Karpas-422 (cell line): ENCODE measurements at regions not wholly inside any gene's neighbourhood (a gene's known extent, or its start where the extent isn't known, plus 50 kb on each side); places are given as distances from the start of the nearest gene placed in this dataset.

Source experiments
- DNase-seq: peaks from one replicate; pipeline ENCODE4 v3.0.0-alpha.2; 2015
- H2AFZ ChIP-seq: fragments of 200-600 bp; sonication (generic); 2 replicates; pipeline ENCODE4 v1.6.1; 2014; ENCODE audit warnings: antibody characterized with exemption, low read length, mixed read lengths
- H3K27ac ChIP-seq: fragments of 200-600 bp; sonication (generic); 2 replicates; pipeline ENCODE4 v1.5.1; 2014; ENCODE audit warnings: mild to moderate bottlenecking, low read length, moderate library complexity
- H3K27me3 ChIP-seq: fragments of 200-600 bp; sonication (generic); 2 replicates; pipeline ENCODE4 v1.6.1; 2014; ENCODE audit warnings: low read length, mixed read lengths
- H3K36me3 ChIP-seq: fragments of 200-600 bp; sonication (generic); 2 replicates; pipeline ENCODE4 v1.6.1; 2014; ENCODE audit warnings: low read length, mixed read lengths; ENCODE audit not compliant: insufficient read depth
- H3K4me1 ChIP-seq: fragments of 200-600 bp; sonication (generic); 2 replicates; pipeline ENCODE4 v1.6.1; 2014; ENCODE audit warnings: mild to moderate bottlenecking, low read length, mixed read lengths
- H3K4me2 ChIP-seq: fragments of 200-600 bp; sonication (generic); 2 replicates; pipeline ENCODE4 v1.6.1; 2014; ENCODE audit warnings: low read length, low read depth, mild to moderate bottlenecking; ENCODE audit not compliant: poor library complexity, severe bottlenecking
- H3K4me3 ChIP-seq: fragments of 200-600 bp; sonication (generic); 2 replicates; pipeline ENCODE4 v1.5.1; 2014; ENCODE audit warnings: mild to moderate bottlenecking, antibody characterized with exemption, low read length, mixed read lengths
- H3K79me2 ChIP-seq: fragments of 200-600 bp; sonication (generic); 2 replicates; pipeline ENCODE4 v1.6.1; 2014; ENCODE audit warnings: mild to moderate bottlenecking, low read length, mixed read lengths
- H3K9ac ChIP-seq: fragments of 200-600 bp; sonication (generic); 2 replicates; pipeline ENCODE4 v1.6.0; 2014; ENCODE audit warnings: low read length
- H3K9me2 ChIP-seq: fragments of 200-600 bp; sonication (generic), shearing (Covaris generic); replicated peaks from 2 replicates; pipeline ENCODE4 v1.6.0; 2014; ENCODE audit warnings: mild to moderate bottlenecking, low read length, moderate library complexity; ENCODE audit not compliant: insufficient read depth
- H3K9me3 ChIP-seq: fragments of 300-700, 200-600 bp; sonication (generic); 2 replicates; pipeline ENCODE4 v1.6.1; 2014; ENCODE audit warnings: low read length, mixed read lengths
- H4K20me1 ChIP-seq: fragments of 200-600 bp; sonication (generic); 2 replicates; pipeline ENCODE4 v1.6.1; 2014; ENCODE audit warnings: mild to moderate bottlenecking, antibody characterized with exemption, low read length, low read depth; ENCODE audit not compliant: insufficient read depth

DNA sequence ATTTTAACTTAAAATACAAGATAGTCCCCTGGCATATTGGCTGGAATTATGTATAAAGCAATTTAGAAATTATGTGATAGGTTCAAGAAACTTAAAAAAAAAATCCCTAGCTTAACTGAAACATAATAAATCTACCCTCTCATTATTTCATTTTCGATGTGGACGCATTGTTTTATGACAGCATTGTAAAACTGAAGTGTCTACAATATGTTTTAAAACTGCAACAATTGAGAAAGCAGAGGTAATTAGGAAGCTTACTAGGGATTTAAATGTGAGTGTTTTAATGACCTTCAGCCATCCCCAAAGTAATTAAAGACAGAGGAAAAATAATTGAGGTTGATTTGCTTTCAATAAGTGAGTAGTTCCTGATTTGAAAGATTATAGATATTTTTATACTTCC, 776.0 kb downstream of the TBC1D32 start:
- Histone ChIP-seq H3K79me2 (no peaks in the 10 kb centered on the region), H4K20me1 (no peaks in the 10 kb centered on the region), H3K9ac (no peak overlapping the region), H3K4me1 (no peaks in the 10 kb centered on the region), H2AFZ (no peak overlapping the region), H3K36me3 (no peaks in the 10 kb centered on the region), H3K9me2 (no peaks in the 10 kb centered on the region), H3K27ac (no peak overlapping the region), H3K9me3 (peaks cover 7% of the 10 kb centered on the region; the same call in 1 of the 2 replicates), H3K4me2 (no peak overlapping the region), H3K4me3 (no peak overlapping the region), H3K27me3 (no peaks in the 10 kb centered on the region)
- no peak for DNase-seq

DNA sequence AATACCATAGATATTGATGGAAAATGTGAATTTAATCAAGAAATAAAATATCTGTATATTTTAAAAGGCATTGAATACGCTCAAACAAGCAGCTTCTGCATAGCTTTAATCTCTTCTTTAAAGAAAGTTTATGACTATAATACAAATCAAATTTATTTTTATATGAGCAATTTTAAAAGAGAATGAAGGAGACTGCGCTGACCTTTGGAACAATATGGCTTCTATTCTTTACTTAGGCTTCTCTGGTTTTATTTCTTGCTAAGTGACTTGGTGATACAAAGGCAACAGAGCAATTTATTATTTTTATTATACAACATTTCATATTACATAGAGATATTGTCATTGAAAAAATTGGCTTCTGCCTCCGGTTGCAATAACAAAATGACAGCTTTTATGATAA, 776.7 kb downstream of the TBC1D32 start:
- no peaks in the 10 kb centered on the region for H4K20me1 ChIP-seq
- no peak overlapping the region for H3K4me2 ChIP-seq
- H3K4me1 ChIP-seq, result no peaks in the 10 kb centered on the region
- H3K4me3 ChIP-seq, result no peak overlapping the region
- H3K27me3 ChIP-seq, result no peaks in the 10 kb centered on the region
- H3K79me2 ChIP-seq, result no peaks in the 10 kb centered on the region
- H3K9ac ChIP-seq, result no peak overlapping the region
- no peak for DNase-seq
- no peak overlapping the region for H2AFZ ChIP-seq
- no peak overlapping the region for H3K27ac ChIP-seq
- H3K9me2 ChIP-seq, result no peaks in the 10 kb centered on the region
- peaks cover 10% of the 10 kb centered on the region for H3K9me3 ChIP-seq
- no peaks in the 10 kb centered on the region for H3K36me3 ChIP-seq

DNA sequence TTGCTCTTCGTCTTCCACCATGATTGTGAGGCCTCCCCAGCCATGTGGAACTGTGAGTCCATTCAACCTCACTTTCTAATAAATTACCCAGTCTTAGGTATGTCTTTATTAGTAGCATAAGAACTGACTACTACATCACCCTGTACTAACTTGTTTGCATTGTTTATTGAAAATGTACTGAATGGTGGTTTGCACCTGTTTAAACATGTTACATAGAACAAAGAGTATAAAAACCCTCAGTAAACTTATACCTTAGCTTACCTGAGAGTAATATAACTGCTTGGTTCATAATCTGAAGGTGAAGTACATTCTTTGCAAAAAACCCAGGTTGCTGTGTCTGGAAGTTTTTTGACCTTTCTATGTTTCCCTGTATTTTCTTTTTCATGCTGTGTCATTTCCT, 777.8 kb downstream of the TBC1D32 start:
- Histone ChIP-seq H3K9me3 (peaks cover 12% of the 10 kb centered on the region), H3K36me3 (no peaks in the 10 kb centered on the region), H4K20me1 (no peaks in the 10 kb centered on the region), H3K27me3 (no peaks in the 10 kb centered on the region), H3K79me2 (no peaks in the 10 kb centered on the region), H3K27ac (no peak overlapping the region), H3K4me3 (no peak overlapping the region), H3K4me2 (no peak overlapping the region), H3K4me1 (no peaks in the 10 kb centered on the region), H3K9ac (no peak overlapping the region), H2AFZ (no peak overlapping the region), H3K9me2 (no peaks in the 10 kb centered on the region)
- DNase-seq, result no peak

DNA sequence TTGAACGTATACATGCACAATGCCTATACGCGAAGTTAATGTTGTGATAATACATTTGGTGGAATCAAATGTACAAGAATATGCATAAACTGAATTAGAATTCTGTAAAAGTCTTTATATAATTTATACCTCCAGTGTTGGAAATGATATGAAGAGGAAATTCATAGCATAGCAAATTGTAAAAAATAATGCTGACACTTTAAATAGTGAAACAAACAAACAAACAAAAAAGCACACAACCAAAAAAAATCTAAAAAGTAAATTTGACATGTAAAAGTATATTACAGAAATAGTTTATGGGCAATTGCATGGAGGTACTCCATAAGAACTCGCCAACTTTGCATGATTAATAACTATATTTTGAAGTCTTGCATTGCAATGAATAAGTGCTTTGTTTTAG, 780.9 kb downstream of the TBC1D32 start:
- Histone ChIP-seq H3K9me2 (no peaks in the 10 kb centered on the region), H3K4me2 (no peak overlapping the region), H3K79me2 (no peaks in the 10 kb centered on the region), H4K20me1 (no peaks in the 10 kb centered on the region), H3K27ac (no peak overlapping the region), H3K27me3 (no peaks in the 10 kb centered on the region), H3K36me3 (no peaks in the 10 kb centered on the region), H3K4me1 (no peaks in the 10 kb centered on the region), H3K9ac (no peak overlapping the region), H3K9me3 (peaks cover 12% of the 10 kb centered on the region), H2AFZ (no peak overlapping the region), H3K4me3 (no peak overlapping the region)
- DNase-seq, result no peak

DNA sequence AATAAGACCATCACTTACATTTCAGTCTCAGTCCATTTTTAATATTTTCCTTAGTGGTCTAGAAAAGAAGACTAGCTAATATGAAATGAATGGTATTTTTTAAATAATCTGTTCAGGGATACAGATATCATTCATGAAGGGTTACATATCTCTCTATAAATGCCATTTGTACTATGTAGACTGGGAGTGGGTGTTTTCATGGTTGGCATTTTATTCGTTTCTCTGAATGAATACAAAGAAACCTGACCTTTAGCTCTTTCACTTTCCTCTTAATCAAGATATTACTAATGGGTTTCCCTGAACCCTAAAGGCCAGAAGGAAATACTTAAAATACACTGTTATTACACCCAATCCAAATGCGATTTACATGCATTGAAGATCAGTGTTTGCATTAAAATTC, 788.9 kb downstream of the TBC1D32 start:
- no peaks in the 10 kb centered on the region for H3K4me1 ChIP-seq
- H3K27ac ChIP-seq, result no peak overlapping the region
- DNase-seq, result no peak
- no peaks in the 10 kb centered on the region for H4K20me1 ChIP-seq
- H3K9me2 ChIP-seq, result no peaks in the 10 kb centered on the region
- H3K9me3 ChIP-seq, result peaks cover 19% of the 10 kb centered on the region
- no peak overlapping the region for H3K4me2 ChIP-seq
- H3K9ac ChIP-seq, result no peak overlapping the region
- no peaks in the 10 kb centered on the region for H3K79me2 ChIP-seq
- H3K4me3 ChIP-seq, result no peak overlapping the region
- no peaks in the 10 kb centered on the region for H3K27me3 ChIP-seq
- H2AFZ ChIP-seq, result no peak overlapping the region
- H3K36me3 ChIP-seq, result no peaks in the 10 kb centered on the region

DNA sequence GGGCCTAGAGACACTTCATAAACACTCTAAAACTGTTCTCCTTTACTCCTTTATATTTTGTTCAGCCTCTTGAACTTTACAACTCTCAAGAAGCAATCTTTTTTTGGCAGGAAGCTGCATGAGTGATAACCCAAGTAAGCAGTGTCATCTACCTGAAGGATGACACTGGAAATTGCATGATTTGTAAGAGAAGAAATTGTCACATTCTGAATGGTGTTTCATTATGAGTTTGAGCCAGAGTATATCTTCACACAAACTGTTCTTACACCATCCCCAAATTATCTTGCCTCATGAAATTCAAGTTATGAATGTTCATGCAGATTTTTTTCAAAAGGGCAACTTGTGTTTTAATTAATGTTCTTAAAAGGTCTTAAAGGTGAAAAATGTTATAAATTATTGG, 799.3 kb downstream of the TBC1D32 start:
- Histone ChIP-seq H3K9me3 (peaks cover 18% of the 10 kb centered on the region), H3K4me3 (no peak overlapping the region), H3K79me2 (no peaks in the 10 kb centered on the region), H3K9me2 (no peaks in the 10 kb centered on the region), H2AFZ (no peak overlapping the region), H3K4me2 (no peak overlapping the region), H3K27me3 (no peaks in the 10 kb centered on the region), H4K20me1 (no peaks in the 10 kb centered on the region), H3K27ac (no peak overlapping the region), H3K4me1 (no peaks in the 10 kb centered on the region), H3K9ac (no peak overlapping the region), H3K36me3 (no peaks in the 10 kb centered on the region)
- no peak for DNase-seq

DNA sequence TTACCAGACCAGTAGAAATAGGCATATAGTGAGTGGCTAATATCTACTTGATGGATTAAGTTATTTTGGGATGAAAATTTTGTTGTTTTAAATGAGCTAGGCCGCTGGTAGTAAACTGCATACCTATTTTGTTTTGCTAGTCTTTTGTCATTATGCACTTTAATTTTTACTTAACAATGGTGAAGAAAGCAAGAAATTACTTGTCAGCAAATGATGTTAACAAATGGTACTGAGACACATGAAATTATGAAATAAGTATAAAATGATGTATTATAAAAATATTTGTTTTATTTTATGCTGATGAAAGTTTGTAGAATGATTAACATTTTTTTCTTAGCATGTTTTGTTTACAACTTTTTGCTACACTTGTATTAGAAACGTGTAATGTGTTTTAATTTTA, 807.7 kb downstream of the TBC1D32 start:
- H3K4me2 ChIP-seq, result no peak overlapping the region
- no peaks in the 10 kb centered on the region for H3K9me2 ChIP-seq
- H3K36me3 ChIP-seq, result no peaks in the 10 kb centered on the region
- H3K9ac ChIP-seq, result no peak overlapping the region
- no peak overlapping the region for H3K27ac ChIP-seq
- H3K9me3 ChIP-seq, result peaks cover 21% of the 10 kb centered on the region
- no peaks in the 10 kb centered on the region for H3K79me2 ChIP-seq
- H2AFZ ChIP-seq, result no peak overlapping the region
- no peak for DNase-seq
- no peaks in the 10 kb centered on the region for H3K27me3 ChIP-seq
- H3K4me1 ChIP-seq, result no peaks in the 10 kb centered on the region
- H3K4me3 ChIP-seq, result no peak overlapping the region
- H4K20me1 ChIP-seq, result no peaks in the 10 kb centered on the region

DNA sequence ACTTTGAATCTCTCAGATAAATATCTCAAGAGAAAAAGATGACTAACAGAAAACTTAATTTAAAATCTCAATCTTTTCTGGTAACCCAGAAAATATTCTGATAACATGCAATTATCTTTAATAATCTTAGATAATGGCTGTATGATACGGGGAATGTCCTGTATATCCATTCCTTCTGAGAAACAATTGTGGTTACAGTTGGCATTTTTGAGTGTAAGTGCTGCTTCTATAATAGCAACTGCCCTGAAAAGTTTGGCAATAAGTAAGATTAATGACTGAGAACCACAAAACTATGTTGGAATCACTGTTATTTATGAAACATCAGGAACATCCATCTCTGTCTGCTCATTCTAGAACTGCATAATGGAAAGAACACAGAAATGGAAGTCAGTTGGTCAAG, 819.7 kb downstream of the TBC1D32 start:
- no peaks in the 10 kb centered on the region for H3K36me3 ChIP-seq
- H3K9ac ChIP-seq, result no peak overlapping the region
- H3K27ac ChIP-seq, result no peak overlapping the region
- DNase-seq, result no peak
- no peak overlapping the region for H3K4me3 ChIP-seq
- no peak overlapping the region for H3K4me2 ChIP-seq
- H3K27me3 ChIP-seq, result no peaks in the 10 kb centered on the region
- no peaks in the 10 kb centered on the region for H3K79me2 ChIP-seq
- no peaks in the 10 kb centered on the region for H4K20me1 ChIP-seq
- H2AFZ ChIP-seq, result no peak overlapping the region
- no peaks in the 10 kb centered on the region for H3K9me2 ChIP-seq
- H3K9me3 ChIP-seq, result peaks cover 17% of the 10 kb centered on the region
- no peaks in the 10 kb centered on the region for H3K4me1 ChIP-seq

DNA sequence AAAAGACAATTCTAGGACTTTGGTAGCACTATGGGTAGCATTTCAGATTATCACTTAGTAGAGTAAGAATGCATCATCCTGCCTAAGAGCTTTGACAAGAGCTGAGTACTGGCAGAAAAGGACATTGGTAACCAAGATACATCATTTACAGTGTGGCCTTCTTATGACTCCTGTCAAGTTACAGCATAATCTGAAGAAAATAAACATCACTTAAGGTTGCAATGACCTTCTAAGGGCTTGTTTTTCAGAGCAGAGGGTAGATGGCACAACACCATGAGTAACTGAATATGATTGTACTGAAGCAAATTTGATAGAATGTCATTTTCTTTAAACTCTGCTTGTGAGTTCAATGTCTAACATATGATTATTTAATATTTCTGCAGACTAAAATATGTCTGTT, 822.6 kb downstream of the TBC1D32 start:
- H3K79me2 ChIP-seq, result no peaks in the 10 kb centered on the region
- H3K27me3 ChIP-seq, result no peaks in the 10 kb centered on the region
- no peak overlapping the region for H3K4me3 ChIP-seq
- no peak for DNase-seq
- peaks cover 17% of the 10 kb centered on the region for H3K9me3 ChIP-seq
- H3K9ac ChIP-seq, result no peak overlapping the region
- no peaks in the 10 kb centered on the region for H3K36me3 ChIP-seq
- no peaks in the 10 kb centered on the region for H4K20me1 ChIP-seq
- no peak overlapping the region for H3K27ac ChIP-seq
- H3K4me2 ChIP-seq, result no peak overlapping the region
- H3K9me2 ChIP-seq, result no peaks in the 10 kb centered on the region
- no peaks in the 10 kb centered on the region for H3K4me1 ChIP-seq
- H2AFZ ChIP-seq, result no peak overlapping the region
